IPS-15b (cell line): ENCODE measurements at regions not wholly inside any gene's neighbourhood (a gene's known extent, or its start where the extent isn't known, plus 50 kb on each side); places are given as distances from the start of the nearest gene placed in this dataset.

Source experiments
- H3K27me3 ChIP-seq: one replicate; pipeline ENCODE4 v1.6.1; 2013; ENCODE audit warnings: low read length; ENCODE audit not compliant: control insufficient read depth, insufficient read depth
- H3K36me3 ChIP-seq: one replicate; pipeline ENCODE4 v1.6.1; 2013; ENCODE audit warnings: low read length; ENCODE audit not compliant: control insufficient read depth, insufficient read depth
- H3K4me1 ChIP-seq: one replicate; pipeline ENCODE4 v1.6.1; 2013; ENCODE audit warnings: mild to moderate bottlenecking, low read length; ENCODE audit not compliant: control insufficient read depth, insufficient read depth
- H3K4me3 ChIP-seq: one replicate; pipeline ENCODE4 v1.5.1; 2013; ENCODE audit warnings: low read depth, low read length
- H3K9ac ChIP-seq: one replicate; pipeline ENCODE4 v1.6.1; 2013; ENCODE audit warnings: low read depth, mild to moderate bottlenecking, low read length
- H3K9me3 ChIP-seq: one replicate; pipeline ENCODE4 v1.6.1; 2013; ENCODE audit warnings: mild to moderate bottlenecking, low read length; ENCODE audit not compliant: control insufficient read depth, insufficient read depth

DNA sequence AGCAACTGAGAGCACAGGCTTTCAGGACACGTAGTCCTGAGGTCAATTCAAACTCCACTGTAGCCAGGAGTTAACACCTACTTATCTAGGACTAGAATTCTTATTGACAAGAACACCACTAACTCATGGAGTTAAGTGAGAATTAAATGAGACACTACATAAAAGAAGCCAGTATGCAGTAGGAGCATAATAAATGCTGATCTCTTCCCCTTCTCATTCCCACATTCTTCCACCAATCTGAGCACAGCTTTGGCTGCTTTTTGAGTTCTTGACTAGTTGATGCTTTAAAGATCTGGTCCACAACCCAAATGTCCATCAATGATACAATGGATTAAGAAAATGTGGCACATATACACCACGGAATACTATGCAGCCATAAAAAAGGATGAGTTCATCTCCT is 55.2 kb downstream of the TTC32 start:
- no peak overlapping the region for H3K4me3 ChIP-seq
- no peaks in the 10 kb centered on the region for H3K27me3 ChIP-seq
- no peak overlapping the region for H3K9ac ChIP-seq
- H3K9me3 ChIP-seq = no peaks in the 10 kb centered on the region
- no peaks in the 10 kb centered on the region for H3K36me3 ChIP-seq
- peaks cover 3% of the 10 kb centered on the region for H3K4me1 ChIP-seq

DNA sequence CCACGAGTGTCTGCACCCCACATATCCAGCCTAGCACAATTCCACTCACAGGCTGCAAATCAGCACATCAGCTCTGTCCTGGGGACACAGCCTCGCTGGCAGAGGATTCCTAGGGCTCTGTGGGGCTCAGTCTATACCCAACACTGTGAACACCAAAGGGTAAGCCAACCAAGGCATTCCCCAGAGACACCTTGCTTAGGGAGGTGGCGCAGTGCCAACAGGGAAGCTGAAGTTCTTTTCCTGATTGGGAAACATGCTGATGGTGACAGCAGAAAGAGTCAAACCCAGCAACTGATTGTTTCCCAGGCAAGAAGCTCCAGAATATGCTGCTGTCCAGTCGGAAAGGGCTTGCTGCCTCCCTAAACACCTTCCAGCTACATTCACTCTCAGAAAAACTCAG is 55.8 kb downstream of the TTC32 start:
- no peaks in the 10 kb centered on the region for H3K4me1 ChIP-seq
- no peak overlapping the region for H3K9ac ChIP-seq
- H3K27me3 ChIP-seq = no peaks in the 10 kb centered on the region
- H3K4me3 ChIP-seq = no peak overlapping the region
- no peaks in the 10 kb centered on the region for H3K36me3 ChIP-seq
- H3K9me3 ChIP-seq = no peaks in the 10 kb centered on the region

DNA sequence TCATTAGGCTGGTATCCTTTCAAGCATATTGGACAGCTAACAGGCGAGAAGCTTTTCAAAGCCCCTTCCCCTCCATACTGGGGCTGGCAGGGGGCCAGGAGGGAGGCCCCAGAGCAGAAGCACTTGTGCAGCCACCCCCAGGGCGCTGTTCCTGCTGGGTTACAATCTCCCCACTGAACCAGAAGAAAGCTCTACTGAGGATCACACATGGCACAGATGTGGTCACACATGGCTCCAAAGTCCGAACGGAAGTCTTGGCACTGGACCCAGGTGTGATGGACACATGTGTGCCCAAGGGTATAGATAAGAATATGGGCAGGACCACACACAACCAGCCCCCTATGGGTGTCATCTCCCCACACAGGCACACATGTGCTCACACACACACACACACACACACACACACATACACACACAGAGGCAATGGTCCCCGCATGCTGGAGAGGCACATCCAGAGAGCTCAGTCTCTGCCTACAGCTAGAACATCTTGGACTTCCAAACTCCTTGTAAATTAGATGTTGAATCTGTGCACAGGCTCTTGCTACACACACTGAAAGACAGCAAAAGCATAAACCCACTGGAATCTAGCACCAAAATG is 56.4 kb downstream of the TTC32 start:
- H3K36me3 ChIP-seq = no peaks in the 10 kb centered on the region
- no peaks in the 10 kb centered on the region for H3K27me3 ChIP-seq
- no peak overlapping the region for H3K4me3 ChIP-seq
- H3K9ac ChIP-seq = no peak overlapping the region
- H3K4me1 ChIP-seq = no peaks in the 10 kb centered on the region
- H3K9me3 ChIP-seq = no peaks in the 10 kb centered on the region

DNA sequence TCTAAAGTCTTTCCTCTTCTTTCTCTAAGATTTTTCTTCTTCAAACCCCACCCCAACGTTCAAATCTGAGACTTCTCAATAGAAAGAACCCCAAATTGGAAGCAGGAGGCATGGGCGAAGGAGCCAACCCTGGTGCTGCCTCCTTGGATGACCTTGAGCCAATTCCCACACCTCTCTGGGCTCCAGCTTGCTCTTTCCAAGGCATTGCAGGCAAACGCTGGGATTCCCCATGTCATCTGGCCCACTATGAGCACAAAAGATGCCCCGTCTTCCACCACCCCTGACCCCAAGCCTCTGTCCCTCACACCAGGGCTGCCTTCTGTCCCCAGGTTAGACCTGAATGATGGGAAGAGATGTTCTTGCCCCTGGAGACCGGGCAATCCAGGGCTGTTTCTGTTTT is 57.0 kb downstream of the TTC32 start:
- Histone ChIP-seq H3K9me3 (no peaks in the 10 kb centered on the region), H3K9ac (no peak overlapping the region), H3K36me3 (no peaks in the 10 kb centered on the region), H3K4me1 (no peaks in the 10 kb centered on the region), H3K27me3 (no peaks in the 10 kb centered on the region), H3K4me3 (no peak overlapping the region)

DNA sequence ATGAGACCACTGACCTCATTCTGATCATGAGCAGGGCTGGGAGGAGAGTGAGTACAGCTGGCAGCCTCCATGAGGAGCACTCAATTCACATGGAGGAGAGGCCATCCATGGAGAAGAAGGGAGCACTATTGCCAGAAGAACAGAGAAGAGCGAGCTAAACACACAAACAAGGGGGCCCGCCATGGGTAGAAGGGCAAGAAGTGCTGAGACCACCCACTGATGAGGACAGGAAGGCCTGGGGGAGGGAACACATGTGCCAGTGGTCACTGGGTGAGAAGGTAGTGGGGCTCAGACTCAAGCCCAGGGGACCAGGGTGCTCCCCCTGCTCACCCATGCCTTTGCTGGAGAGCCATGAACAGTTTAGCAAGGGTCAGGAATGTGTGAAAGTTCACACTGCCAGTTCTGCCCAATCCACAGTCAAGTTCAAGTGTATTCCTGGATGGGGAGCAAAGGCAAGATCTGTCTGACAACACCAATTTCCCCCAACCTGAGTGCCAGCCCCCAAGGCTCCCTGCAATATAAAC is 57.7 kb downstream of the TTC32 start:
- Histone ChIP-seq H3K36me3 (no peaks in the 10 kb centered on the region), H3K9me3 (no peaks in the 10 kb centered on the region), H3K27me3 (no peaks in the 10 kb centered on the region), H3K9ac (no peak overlapping the region), H3K4me3 (no peak overlapping the region), H3K4me1 (no peaks in the 10 kb centered on the region)

DNA sequence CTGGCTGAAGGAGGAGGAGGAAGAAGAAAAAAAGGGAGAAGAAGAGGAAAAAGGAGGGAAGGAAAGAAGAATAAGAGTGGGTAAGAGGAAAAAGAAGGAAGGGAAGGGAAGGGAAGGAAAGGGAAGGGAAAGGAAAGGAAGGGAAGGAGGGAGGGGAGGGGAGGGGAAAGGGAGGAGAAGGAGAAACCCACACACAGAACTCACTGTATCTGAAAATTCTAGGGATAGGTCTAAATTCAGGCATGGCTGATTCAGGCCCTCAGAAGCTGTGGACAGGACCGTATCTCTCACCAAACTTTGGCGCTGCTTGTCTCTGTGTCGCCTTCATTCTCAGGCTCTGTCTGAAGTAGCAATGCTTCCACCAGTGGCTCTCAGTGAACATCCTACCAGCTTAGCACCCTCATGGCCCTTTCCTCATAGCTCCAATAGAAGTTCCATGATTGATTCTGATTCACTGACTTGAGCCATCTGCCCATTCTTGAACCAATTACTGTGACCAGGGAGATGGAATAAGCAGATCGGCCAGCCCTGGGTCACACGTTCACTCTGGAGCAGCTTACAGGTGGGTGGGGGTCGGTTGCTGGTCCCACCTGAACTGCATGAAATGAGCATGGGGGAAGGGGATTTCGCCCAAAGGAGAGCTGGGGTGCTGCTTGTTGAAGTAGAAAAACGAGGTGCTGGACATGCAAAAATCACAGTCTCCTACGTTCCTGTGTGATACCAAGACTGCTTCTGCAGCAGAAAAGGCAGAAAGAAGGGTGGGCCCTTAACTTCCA is 59.7 kb downstream of the TTC32 start:
- Histone ChIP-seq H3K9me3 (no peaks in the 10 kb centered on the region), H3K4me1 (no peaks in the 10 kb centered on the region), H3K27me3 (no peaks in the 10 kb centered on the region), H3K4me3 (no peak overlapping the region), H3K36me3 (no peaks in the 10 kb centered on the region), H3K9ac (no peak overlapping the region)

DNA sequence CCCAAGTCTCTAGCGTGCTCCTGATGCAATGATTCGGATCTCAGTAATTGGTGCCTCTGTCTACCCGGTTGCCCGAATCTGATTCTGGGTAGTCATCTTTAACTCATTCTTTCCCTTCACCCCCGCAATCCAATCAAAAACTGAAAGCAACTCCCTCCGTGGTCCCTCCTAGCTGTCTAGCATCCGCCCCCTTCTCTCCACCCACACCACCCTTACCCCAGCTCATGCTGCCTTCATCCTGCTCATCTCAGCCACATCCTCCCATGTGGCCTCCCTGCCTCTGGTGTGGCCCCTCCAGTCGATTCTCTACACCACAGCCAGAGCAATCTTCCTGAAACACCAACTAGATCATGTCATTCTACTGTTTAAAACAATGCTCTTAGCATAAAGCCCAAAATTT is 62.3 kb downstream of the TTC32 start:
- no peaks in the 10 kb centered on the region for H3K4me1 ChIP-seq
- H3K9me3 ChIP-seq = no peaks in the 10 kb centered on the region
- H3K27me3 ChIP-seq = no peaks in the 10 kb centered on the region
- no peak overlapping the region for H3K4me3 ChIP-seq
- no peak overlapping the region for H3K9ac ChIP-seq
- no peaks in the 10 kb centered on the region for H3K36me3 ChIP-seq

DNA sequence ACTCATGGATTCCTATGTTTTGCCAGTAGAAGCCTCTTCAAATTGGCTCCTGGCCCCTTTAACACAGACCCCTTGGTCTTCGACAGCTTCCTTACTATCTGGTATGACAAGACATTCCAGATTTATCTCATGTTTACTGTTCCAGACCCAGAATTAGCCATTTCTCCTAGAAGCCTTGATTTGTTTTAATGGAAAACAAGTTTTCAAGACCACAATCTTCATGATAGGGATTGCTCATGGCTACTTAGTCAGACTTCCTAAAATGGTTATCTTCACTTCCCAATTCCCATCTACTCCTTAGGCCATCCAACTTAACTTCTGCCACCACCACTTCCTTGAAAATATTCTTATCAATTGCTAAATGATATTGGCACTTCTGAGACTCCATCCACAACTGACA is 63.2 kb downstream of the TTC32 start:
- H3K4me3 ChIP-seq = no peak overlapping the region
- H3K36me3 ChIP-seq = no peaks in the 10 kb centered on the region
- H3K9me3 ChIP-seq = no peaks in the 10 kb centered on the region
- no peaks in the 10 kb centered on the region for H3K4me1 ChIP-seq
- no peak overlapping the region for H3K9ac ChIP-seq
- H3K27me3 ChIP-seq = no peaks in the 10 kb centered on the region

DNA sequence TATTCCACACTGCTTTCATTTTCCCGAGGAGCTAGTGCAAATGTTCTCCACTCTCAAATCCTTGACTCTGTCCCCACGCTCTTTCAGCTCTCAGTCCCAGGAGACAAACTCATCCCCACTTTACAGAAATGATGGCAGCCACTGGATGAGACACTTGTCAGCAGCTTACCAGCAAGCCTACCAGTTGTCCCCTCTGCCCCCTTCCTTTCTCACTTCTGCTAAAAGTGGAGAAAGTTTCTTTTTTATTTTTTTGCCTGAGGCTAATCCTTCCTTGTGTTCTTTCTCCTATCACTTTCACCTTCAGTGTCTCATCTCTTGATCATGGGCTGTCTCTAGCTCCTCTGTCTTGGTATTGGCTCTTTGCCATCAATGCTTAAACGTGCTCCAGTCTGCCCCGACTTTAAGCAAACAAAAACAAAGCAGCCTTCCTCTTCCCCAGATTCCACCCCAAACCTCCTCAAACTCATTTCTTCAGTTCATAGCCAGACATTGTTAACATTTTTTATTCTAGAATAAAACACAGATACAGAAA is 64.5 kb downstream of the TTC32 start:
- no peaks in the 10 kb centered on the region for H3K9me3 ChIP-seq
- H3K9ac ChIP-seq = no peak overlapping the region
- no peaks in the 10 kb centered on the region for H3K36me3 ChIP-seq
- H3K4me1 ChIP-seq = no peaks in the 10 kb centered on the region
- H3K27me3 ChIP-seq = no peaks in the 10 kb centered on the region
- no peak overlapping the region for H3K4me3 ChIP-seq

DNA sequence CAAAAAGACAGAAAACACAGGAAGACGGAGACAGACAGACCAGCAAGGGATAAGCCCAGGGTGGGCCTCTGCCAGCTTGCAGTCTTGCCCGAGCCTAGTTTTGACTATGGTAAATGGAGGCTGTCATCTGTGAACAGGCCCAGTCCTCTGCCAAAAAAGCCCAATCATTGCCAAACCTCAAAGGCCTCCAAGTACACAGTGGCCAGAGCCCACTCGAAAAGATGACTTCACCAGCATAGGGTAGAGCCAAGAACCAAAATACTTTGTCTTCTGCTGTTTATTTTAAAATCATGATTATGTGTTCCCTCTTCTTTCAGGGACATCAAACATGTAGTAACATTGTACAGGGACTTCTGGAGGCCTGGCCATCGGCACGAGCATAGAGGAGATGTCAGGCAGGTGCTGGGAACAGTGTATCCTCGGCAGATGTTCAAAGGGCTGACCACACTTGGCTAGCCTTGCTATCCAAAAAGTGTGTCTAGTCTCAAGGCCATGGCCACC is 66.0 kb downstream of the TTC32 start:
- Histone ChIP-seq H3K27me3 (no peaks in the 10 kb centered on the region), H3K4me1 (no peaks in the 10 kb centered on the region), H3K4me3 (no peak overlapping the region), H3K36me3 (no peaks in the 10 kb centered on the region), H3K9ac (no peak overlapping the region), H3K9me3 (no peaks in the 10 kb centered on the region)

DNA sequence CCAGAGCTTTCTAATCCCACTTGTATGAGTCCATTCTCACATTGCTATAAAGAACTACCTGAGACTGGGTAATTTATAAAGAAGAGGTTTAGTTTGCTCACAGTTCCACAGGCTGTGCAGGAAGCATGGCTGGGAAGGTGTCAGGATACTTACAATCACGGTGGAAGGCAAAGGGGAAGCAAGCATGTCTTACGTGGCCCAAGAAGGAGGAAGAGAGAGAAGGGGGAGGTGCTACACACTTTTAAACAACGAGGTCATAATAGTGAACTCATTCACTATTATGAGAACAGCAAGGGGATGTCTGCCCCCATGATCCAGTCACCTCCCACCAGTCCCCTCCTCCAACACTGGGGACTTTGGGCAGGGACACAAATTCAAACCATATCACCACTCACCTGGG is 67.8 kb downstream of the TTC32 start:
- Histone ChIP-seq H3K4me3 (no peak overlapping the region), H3K9ac (no peak overlapping the region), H3K27me3 (no peaks in the 10 kb centered on the region), H3K4me1 (no peaks in the 10 kb centered on the region), H3K9me3 (no peaks in the 10 kb centered on the region), H3K36me3 (no peaks in the 10 kb centered on the region)

DNA sequence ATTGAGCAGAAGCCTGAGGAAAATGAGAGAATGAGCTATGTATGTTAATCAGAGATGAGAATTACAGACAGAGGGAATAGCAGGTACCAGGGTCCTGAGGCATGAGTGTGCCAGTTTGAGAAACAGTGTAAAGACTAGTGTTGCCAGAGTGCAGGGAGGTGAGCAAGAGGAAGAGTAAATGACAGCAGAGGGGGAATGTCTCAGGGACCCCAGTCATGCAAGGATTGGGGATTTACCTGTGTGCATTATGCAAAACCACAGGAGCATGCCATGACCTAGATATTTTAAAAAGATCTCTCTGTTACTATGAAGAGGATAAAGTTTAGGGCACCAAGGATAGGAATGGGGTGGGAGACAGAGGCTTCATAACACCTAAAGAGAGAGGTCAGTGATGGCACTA is 72.1 kb downstream of the TTC32 start:
- no peak overlapping the region for H3K4me3 ChIP-seq

More for the DNA sequence above, 72.1 kb downstream of the TTC32 start:
- Histone ChIP-seq H3K27me3 (no peaks in the 10 kb centered on the region), H3K4me1 (no peaks in the 10 kb centered on the region), H3K36me3 (no peaks in the 10 kb centered on the region), H3K9ac (no peak overlapping the region), H3K9me3 (no peaks in the 10 kb centered on the region)
